Epidermal melanocyte (primary cell): ENCODE measurements at regions not wholly inside any gene's neighbourhood (a gene's known extent, or its start where the extent isn't known, plus 50 kb on each side); places are given as distances from the start of the nearest gene placed in this dataset.

Experiments
- DNase-seq: peaks from one replicate; pipeline ENCODE4 v3.0.0; 2011; ENCODE audit warnings: low spot score; ENCODE audit not compliant: insufficient read length

DNA sequence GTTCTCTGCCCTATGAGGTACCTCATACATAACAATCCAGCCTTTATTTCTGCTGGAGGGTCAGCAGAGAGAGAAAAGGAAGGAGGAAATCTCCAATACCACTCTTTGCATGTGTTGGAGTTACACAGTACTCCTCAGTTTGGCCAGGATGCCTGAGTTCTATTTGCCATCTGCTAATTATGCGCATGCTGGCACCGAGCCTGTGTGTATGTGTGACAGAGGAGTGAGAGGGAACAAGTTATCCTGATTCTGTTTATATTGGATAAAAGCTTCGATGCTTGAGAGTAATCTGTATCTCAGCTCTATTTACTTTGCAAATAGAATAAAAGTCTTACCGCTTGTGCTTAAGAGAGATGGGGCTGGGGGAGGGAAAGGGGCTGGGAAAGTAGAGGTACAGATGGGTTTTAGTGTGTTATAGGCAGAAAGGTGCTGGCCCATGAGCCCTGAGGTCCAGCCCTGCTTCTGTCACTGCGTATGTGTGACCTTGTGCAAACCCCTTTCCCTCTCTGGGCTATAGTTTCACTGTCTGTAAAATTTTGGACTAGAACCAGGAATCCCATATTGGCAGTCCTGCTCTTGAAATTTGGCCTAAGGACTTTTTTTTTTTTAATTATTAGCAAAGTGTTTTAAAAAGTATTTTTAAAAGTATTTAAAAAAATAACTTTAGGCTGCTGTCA is 54.5 kb upstream of the PLXNA2 start:
- DNase-seq: no peak

DNA sequence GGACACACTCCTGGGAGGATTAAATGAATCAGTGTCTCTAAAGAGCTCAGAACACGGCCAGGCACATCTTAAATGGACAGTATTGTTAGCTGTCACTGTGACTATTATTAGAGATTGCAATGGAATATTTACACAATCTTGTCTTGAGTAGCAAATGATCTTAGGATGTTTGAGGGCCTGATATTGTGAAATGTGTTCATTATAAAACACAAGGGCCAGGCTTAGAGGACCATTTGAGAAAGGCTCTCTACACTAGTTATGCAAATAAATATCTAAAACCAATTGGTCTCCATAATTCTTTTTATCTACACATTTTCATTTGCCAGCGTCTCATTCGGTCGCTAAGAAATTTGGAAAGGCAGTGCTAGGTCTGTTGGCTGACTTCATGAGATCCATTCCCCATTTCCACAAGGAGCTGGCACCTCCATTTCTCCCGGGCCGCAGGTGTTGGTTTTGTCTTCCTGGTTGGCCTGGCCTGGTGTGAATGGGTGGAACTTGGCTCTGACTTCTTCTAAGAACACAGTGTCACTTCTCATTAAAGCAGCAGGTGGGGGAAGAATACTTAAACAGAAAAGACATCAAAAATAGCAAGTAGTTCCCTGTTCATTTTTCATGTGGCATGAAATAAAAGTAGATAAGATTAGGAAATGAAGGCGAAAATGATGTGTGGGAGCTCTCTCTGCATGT is 56.0 kb upstream of the PLXNA2 start:
- DNase-seq: no peak

DNA sequence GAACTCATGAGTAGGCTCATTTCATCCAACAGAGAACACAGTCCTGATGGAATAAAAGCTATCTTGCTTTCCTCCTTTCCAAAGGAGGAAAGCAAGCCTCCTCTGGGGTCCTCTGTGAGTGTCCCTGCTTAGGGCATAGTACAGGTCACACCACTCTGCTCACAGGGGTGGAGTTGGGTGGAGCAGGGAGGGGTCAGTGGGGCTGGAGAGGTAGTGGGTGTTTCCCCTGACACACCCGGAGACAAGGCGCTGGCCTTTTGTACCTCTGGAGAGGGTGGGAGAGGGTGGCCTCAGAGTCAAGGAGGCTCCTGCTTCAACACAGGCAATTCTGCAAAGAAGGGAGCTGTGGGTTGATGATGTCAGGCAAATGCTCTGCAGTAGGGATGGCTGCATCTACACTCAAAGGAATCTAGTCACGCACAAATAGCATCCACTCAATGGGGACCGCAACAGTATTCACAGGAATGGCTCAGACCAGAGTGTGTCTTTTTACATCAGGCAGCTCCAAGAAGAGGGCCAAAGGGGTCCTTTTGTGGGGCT is 58.6 kb upstream of the PLXNA2 start:
- no peak for DNase-seq

DNA sequence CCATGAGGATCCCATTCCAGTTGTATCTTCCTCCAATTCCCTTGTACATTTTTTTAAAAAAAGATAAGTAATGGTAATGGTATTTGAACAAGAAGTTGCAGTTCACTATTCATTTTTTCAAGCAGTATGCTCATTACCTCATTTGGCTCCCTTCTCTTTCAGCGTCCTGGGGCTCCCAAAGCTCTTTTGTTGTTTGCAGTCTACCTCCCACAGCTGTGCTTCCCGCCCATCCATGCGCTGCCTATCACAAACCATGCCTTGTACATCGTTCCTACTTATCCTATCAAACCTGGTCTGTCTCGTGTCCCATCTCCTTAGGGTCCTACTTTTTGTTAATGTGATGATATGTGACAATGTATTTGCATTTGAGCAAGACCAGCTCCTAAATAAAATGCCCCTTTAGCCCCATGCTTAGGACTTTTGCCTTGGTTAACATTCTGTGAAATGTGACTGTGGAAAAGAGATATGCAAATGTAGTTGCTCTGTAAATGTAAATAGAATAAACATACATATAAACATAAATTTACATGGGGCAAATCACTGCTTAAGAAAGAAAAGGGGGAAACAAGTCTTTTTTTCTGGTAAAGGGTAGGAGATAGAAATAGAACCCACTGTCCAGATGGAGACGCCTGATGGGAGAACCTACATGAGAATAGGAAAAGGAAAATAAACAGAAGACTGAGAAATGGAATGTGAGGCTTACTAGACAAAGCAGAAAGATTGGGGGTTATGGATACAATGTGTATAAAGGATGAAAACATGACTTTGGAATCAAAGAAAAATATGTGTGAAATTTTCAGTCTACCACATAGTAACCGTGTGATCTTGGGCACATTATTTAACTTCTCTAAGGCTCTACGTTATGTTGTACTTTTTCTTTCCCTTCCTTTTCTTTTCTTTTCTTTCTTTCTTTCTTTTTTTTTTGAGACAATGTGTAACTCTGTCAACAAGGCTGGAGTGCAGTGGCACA is 59.8 kb upstream of the PLXNA2 start:
- DNase-seq: no peak

DNA sequence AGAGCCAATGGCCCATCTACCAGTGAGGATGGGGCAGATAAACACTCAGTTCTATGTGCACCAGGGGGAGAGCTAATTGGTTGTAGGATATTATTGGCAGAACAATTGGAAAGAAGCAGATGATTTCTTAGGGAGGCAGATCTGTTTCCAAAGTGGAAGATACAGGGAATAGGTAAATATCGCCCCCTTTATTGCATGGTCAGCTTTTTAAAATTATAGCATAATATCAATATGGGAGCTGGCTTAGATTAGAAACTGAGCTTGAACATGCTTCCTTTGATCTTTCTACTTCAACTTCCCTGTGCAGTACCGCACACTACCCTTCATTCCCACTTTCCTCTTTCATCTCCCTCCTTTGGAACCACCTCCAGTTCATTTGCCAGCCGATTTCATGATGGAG is 64.0 kb upstream of the PLXNA2 start:
- DNase-seq: no peak

DNA sequence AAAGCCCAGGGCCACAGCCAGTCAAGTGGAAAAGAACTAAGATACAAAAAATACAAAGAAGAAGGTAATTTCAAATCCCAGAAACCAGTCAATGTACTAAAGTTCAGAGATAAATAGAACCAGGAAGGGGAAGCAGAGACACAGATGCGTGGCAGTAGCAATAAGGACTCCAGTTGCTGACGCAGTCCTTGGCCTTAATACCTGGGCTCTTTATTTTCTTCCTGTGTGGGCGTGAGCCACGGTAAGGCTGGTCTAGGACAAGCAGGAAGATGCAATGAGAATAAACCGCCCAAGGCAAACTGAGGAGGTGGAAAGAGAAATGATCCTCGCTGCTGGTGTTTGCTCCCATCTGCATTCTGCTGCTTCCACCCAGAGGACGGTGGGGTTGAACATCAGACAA is 65.6 kb upstream of the PLXNA2 start:
- DNase-seq: no peak

DNA sequence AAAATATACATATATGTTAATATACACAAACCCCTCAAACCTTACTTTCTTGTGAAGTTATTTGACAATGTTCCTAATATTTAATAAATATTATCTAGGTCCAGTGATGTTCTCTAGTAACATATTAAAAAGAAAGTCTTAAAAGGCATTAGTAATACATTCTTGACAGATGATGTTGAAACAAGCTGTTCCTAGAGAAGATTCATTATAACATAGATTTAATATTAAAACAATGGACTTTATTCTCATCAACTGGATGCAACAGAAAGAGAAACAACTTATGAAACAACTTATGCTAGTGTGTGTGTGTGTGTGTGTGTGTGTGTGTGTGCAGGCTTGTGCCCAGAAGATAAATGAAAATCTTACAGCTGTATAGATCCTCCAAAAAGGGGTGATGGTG is 68.5 kb upstream of the PLXNA2 start:
- no peak for DNase-seq

DNA sequence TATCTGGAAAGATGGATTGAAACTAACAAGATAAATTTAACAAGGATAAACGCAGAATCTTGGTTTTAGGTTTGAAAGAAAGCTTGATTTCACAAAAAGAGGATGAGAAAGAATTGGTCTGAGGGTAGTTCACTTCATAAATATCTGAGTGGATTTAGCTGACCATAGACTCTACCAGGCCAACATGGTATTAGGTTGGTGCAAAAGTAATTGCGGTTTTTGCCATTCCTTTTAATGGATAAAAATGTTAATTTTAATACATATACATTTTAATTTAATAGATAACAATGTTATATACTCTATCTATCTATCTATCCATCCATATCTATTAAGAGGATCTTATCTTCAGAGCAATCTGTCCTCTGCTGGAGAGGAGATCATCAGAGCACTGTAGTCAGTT is 70.2 kb upstream of the PLXNA2 start:
- DNase-seq: no peak

DNA sequence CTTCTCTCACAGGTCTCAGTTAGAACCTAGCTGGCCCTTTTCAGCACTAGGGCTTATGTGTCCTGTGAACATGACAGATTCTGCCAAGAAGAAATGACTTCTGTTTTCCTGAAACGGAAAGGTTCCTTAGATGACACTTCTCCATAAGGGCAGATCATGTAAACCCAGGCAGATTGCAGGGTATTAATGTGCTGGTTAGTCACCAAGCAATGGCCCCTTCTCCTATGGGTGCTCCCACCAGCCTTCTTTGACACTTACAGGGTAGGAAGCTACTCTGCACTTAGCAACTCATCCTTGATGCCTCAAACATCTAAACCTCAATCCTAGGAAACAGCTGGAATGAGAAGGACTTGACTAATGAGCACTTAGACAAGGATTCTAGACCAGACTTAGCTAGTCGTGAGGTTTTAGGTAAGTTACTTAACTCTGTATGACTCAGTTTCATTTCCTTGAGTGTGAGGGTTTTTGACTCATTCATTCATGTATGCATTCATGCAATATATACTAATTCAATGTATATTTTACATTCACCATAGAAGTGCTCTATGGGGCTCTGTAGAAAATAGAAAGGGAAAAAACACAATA is 74.1 kb upstream of the PLXNA2 start:
- DNase-seq: no peak

DNA sequence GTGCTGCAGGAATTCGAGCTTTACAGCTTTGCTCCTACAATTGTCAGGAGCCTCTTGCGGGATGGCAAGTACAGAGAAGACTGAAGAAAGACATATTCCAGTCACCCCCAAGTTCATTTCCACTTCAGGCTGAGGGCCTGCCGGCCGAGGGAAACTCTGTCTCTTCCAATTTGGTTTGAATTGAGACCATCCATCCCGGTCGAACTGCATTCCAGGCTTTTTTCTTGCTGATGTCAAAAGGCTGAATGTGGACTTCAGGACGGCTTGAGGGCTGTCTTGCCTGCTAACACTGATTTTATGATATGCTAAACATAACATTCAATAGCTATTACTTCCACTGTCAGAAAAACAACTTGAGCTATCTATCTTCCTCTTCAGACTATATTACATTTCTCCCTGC is 79.8 kb upstream of the PLXNA2 start:
- DNase-seq: no peak

DNA sequence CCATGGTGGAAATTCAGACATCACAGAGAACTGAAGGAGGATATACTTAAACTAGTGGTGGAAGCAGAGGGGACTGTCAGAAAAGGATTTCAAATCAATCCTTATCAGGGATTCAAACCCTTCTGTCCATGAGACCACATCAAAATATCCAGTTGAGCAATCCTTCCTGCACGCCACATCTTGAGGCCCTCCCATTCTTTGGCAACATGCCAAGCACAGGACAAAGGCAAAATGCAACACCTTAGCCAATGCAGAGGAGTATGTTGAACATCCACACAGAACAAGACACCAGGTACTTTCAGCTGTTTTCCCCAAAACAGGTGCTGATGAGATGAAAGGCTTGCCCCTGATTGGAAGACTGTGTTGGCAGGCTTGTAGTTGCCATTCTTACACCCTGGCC is 81.8 kb upstream of the PLXNA2 start:
- no peak for DNase-seq

DNA sequence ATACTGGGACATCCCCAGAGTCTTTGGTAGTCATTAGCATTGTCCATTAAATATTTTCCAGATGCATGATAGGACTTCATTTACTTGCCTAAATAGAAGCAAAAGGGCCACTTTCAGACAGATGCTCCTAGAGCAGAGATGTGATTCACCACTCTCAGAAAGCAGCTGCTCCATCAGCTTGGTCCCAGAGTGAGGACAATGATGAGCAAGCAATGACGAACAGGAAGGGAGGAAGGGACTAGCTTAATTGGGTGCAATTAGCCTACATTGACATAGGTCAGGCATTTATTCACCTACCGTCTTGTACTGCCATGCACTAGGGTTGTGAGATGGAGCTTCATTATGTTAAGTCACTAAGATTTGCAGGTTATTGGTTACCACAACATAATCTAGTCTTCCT is 85.1 kb upstream of the PLXNA2 start:
- no peak for DNase-seq

DNA sequence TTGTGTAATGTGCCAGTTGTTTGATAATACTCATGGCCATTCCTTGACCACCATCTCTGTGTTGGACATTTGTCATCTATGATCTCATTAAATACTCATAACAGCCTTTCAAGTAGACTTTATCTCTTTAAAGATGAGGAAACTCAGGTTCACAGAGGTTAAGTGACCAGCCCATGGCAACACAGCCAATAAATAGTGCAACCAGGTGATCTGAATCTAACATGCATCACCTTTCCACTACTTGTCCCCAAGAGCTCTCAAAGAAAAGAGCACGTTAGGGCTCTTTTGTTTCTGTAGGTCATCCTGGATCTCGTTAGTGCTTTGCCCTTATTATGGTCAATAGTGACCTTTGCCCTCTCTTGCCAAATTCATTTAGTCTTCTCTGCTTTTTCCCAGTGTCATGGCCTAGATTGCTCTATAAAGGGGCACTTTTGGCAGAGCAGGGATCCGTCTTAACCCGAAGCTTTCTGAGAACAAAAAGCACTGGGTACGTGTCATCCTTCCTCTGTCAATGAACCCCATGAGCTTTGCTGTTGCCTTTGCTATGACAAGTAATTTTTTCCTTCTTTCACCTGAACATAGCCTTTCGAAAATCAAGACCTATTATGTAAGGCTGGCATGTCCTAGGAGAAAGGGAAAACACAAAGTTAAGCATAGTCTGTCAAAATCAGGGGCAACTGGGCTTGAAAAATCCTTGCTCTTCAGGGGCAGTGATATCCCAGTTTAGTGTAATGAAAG is 88.0 kb upstream of the PLXNA2 start:
- DNase-seq: no peak

DNA sequence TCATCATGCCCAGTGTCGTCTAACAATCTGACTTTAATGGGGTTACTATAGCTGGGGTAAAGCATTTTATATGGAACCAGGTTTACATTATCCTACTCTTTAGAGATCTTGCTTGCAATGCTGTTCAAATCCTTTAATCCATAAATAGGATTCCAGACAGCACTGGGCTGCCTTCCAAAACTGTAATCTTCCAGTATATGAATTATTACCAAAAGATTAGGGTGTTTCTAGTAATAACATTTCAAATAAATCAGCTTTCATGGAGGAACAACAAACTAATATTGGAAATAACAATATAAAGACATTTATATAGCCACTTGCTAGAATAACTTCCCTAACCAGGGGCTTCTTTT is 88.6 kb upstream of the PLXNA2 start:
- no peak for DNase-seq

DNA sequence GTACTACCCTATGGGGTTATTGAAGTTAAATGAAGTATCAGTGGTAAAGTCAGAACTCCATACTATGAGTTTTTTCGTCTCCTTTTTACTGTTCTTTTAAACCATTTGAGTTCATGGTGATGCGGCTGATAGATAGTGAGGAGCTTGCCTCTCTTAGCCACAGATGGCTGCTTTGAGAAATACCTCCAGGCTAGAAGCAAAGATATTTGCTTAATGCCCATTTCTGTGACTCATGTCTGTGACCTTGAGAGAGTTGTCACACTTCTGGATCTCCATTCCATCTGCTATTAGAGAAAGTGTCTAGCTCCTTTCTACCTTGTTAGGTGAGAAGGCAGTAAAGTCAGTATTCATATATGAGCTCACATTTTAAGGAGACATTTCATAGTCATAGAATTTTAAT is 89.5 kb upstream of the PLXNA2 start:
- no peak for DNase-seq

DNA sequence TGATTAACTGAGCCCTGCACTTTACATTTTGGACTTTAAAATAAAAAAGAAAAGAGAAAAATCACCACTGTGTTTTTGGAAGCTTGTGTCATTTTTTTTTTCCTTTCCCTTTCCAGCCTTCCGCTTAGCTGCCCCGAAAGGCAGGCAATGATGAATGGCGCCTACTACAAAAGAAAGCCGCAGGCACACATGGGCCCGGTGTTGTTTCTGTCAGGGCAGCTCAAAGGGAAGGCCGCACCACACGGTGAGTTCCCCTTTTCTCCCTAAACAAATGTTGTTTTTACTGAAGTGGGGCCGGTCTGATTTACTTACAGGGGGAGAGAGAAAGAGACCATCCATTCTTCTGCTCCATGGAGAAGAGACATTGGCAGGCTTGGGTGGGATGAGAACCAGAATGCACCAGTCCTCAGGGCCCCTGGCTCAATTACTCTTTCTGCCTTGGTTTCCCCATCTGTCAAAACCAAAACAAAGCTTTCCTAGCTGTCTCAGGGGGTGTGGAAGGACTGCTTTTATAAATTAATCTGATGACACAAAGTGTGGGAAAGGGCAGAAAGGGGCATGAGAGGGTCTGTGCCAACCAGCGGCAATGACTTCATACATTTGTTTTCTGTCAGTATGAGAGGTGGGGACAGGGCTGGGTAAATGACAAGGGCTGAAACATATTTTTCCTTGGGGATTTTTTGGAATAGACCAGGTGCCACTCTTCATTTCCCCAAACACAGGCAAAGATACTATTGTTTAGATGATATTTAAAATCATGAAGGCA is 91.4 kb upstream of the PLXNA2 start:
- DNase-seq: no peak

DNA sequence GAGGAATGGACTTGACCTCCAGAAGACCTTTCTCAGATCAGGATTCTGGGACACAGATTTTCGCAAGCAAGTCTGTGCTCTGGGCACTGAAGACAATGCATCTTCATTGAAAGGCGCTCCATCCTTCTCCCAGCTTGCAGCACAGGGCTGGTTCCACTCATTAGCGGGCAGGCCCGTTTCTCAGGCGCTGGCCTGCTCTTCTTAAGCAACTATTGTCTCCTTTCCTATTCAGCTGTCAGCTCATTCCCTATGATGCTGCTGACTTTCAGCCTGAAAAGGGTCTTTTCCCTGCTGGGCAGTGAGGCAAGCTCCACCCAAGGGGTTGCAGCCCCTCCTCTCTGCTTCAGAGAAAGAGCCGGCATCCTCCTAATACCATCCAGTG is 91.9 kb upstream of the PLXNA2 start:
- no peak for DNase-seq

DNA sequence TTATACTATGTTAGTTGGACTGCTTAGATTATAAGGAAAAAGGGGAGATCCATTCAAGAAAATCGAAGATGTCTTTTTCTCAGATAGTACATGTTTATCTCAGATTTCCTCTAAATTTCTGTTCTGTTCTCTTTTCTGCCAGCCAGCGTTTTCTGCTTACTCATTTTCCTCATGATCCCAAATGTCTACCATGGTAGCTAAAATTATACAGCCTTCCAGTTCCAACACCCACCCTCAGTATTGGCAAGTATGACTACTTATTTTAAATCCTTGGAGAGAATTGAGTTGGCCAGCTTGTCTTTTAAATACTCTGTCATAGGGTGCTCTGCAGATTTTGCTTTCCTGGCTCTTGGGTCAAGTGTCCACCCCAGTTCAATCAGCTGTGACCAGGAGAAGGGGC is 95.7 kb upstream of the PLXNA2 start:
- DNase-seq: no peak

DNA sequence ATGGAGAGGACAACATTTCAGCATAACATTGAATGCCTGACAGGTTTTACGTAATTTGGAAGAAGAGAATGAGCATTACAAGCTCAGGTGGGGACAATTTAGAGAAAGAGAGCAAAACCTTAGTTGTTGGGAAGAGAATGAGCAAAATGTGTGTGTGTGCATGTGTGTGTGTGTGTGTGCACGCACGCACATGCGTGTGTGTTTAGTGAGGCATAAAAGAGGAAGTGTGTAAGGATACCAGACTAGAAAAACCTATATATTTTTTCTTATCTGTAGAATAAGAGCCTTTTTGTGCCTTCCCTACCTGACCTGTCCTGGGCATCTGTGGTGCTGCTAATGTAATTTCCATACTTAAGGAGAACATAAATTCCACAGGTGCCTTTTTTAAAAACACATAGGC is 99.0 kb upstream of the PLXNA2 start:
- DNase-seq: no peak

DNA sequence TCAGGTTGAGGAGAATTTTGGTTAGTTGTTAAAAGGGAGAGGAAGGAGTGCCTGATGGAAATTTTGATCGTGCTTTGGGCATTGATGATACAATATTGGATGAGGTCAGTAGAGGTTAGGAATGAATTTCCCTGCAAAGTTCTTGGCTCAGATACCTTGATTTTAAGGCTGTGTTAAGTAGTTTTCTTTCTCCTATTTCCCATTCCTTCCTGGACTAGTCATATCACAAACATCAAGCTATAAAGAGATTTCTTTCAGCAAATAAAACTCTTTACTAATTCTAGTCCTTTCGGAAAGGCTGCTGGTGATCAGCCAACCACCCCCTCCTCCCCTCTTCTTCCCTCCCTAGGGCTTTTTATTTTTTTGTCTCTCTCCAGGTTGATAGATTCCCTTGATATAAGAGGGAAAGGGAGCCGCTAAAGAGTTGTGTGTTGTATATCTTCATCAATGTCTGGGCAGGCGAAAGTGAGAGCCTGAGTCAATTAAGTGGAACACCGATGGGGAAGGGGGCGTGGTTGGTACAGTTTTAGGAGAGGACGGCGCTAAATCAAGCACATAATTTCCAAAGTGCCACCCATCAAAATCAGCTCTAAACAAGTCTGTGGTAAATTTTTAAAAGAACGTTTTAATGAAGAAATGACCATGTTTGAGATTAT is 100.1 kb upstream of the PLXNA2 start:
- DNase-seq: no peak
